Astrocyte (in vitro differentiated cells and primary cell): ENCODE measurements at regions not wholly inside any gene's neighbourhood (a gene's known extent, or its start where the extent isn't known, plus 50 kb on each side); places are given as distances from the start of the nearest gene placed in this dataset.
A peak's percentile ranks its signal among the peaks of the same experiment; 100 is the strongest.

Experiments used
- DNase-seq: peaks from one replicate; pipeline ENCODE4 v3.0.0-alpha.2; 2010; ENCODE audit warnings: low read depth
- FAIRE-seq: peaks from 2 replicates; lab custom pipeline; 2011; peaks lifted over from hg19 to GRCh38; lab: Jason Lieb, UNC
- H2AFZ ChIP-seq: 2 replicates; pipeline ENCODE4 v1.6.0; 2012; ENCODE audit warnings: low read depth, low read length, inconsistent platforms
- H3K27ac ChIP-seq: 2 replicates; pipeline ENCODE4 v1.5.1; 2011; ENCODE audit warnings: low read depth, low read length, inconsistent platforms
- H3K27me3 ChIP-seq: 2 replicates; pipeline ENCODE4 v1.6.0; 2011; ENCODE audit warnings: low read length, inconsistent platforms; ENCODE audit not compliant: insufficient read depth
- H3K36me3 ChIP-seq: 2 replicates; pipeline ENCODE4 v1.5.1; 2011; ENCODE audit warnings: low read length, inconsistent platforms; ENCODE audit not compliant: insufficient read depth
- H3K4me1 ChIP-seq: 2 replicates; pipeline ENCODE4 v1.5.1; 2011; ENCODE audit warnings: low read length, inconsistent platforms; ENCODE audit not compliant: insufficient read depth
- H3K4me2 ChIP-seq: 2 replicates; pipeline ENCODE4 v1.6.0; 2012; ENCODE audit warnings: low read length, inconsistent platforms
- H3K4me3 ChIP-seq: 2 replicates; pipeline ENCODE4 v1.5.1; 2011; ENCODE audit warnings: low read depth, mild to moderate bottlenecking, low read length, inconsistent platforms; ENCODE audit not compliant: insufficient read depth
- H3K79me2 ChIP-seq: 2 replicates; pipeline ENCODE4 v1.6.0; 2012; ENCODE audit warnings: mild to moderate bottlenecking, low read length, inconsistent platforms; ENCODE audit not compliant: insufficient read depth
- H3K9ac ChIP-seq: 2 replicates; pipeline ENCODE4 v1.6.0; 2012; ENCODE audit warnings: mild to moderate bottlenecking, low read length, inconsistent platforms
- H3K9me3 ChIP-seq: 2 replicates; pipeline ENCODE4 v1.5.1; 2012; ENCODE audit warnings: low read depth, mild to moderate bottlenecking, low read length, inconsistent platforms; ENCODE audit not compliant: insufficient read depth
- H4K20me1 ChIP-seq: 2 replicates; pipeline ENCODE4 v1.6.0; 2012; ENCODE audit warnings: low read length, inconsistent platforms; ENCODE audit not compliant: insufficient read depth
- H3K27ac Mint-ChIP-seq: one replicate; pipeline ENCODE4 v1.8.0; 2021; ENCODE audit warnings: mild to moderate bottlenecking, mixed read lengths; ENCODE audit not compliant: unreplicated experiment
- H3K27me3 Mint-ChIP-seq: one replicate; pipeline ENCODE4 v1.8.0; 2021; ENCODE audit warnings: low read depth, mixed read lengths; ENCODE audit not compliant: unreplicated experiment
- H3K36me3 Mint-ChIP-seq: one replicate; pipeline ENCODE4 v1.8.0; 2021; ENCODE audit warnings: low read depth, mixed read lengths; ENCODE audit not compliant: unreplicated experiment
- H3K4me1 Mint-ChIP-seq: one replicate; pipeline ENCODE4 v1.8.0; 2021; ENCODE audit warnings: low read depth, mixed read lengths; ENCODE audit not compliant: unreplicated experiment
- H3K4me3 Mint-ChIP-seq: one replicate; pipeline ENCODE4 v1.8.0; 2021; ENCODE audit warnings: mild to moderate bottlenecking, moderate library complexity, mixed read lengths; ENCODE audit not compliant: unreplicated experiment
- H3K9me3 Mint-ChIP-seq: one replicate; pipeline ENCODE4 v1.8.0; 2021; ENCODE audit warnings: mild to moderate bottlenecking, mixed read lengths; ENCODE audit not compliant: unreplicated experiment
- EZH2 ChIP-seq: IDR thresholded peaks from 2 replicates; pipeline ENCODE4 v1.6.1; 2012; ENCODE audit warnings: mild to moderate bottlenecking, low read length, inconsistent platforms; ENCODE audit not compliant: insufficient read depth
- TF ChIP-seq, protein P1 (sequence below): IDR thresholded peaks from 2 replicates; pipeline ENCODE4 v1.5.1; 2011; ENCODE audit warnings: low read depth, mild to moderate bottlenecking, inconsistent platforms, low read length, moderate library complexity; ENCODE audit not compliant: insufficient read depth

DNA sequence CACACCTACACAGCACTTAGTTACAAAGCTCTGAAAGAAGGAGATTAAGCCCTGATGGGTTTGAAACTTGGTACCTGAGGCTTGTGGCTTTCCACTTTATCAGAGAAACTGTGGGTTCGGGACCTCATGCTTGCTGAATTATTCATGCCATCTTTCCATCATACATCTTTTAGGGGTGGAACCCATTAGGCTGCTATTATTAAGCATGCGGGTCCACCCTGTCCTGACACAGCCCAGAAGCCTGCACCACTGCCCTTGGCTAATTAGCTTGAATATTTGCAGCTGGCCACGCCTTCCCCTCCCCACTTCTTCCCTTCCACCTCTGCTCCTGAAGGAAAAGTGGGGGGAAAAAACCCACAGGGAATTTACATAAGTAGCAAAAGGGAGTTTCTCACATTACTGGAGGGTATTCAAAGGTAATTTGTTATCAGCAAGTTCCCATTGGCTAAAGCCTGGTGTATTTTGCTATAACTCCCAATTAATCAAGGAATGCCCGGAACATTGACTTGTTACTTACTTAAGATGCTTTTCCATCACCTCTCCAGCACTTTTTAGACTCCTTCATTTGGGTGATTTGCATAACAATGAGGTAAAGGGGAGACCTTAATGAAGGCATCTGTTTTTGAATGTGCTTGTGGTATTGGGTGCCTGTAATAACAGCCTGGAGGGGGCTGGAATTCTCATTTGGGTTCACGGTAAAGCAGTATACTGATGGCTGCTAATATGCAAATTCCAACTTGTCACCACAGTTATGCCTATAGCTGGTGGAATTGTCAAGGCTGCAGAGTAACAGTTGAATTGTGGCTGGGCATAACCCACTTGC lies 231.7 kb upstream of the GATB start:
- Histone ChIP-seq H3K27me3 (no peaks in the 10 kb centered on the region), H3K9ac (no peak overlapping the region), H2AFZ (no peak overlapping the region), H4K20me1 (no peaks in the 10 kb centered on the region), H3K36me3 (no peaks in the 10 kb centered on the region), H3K9me3 (no peaks in the 10 kb centered on the region), H3K4me1 (peaks cover 12% of the 10 kb centered on the region), H3K79me2 (no peaks in the 10 kb centered on the region), H3K4me2 (no peak overlapping the region), H3K4me3 (no peak overlapping the region), H3K27ac (no peak overlapping the region)
- Mint-ChIP-seq H3K36me3 (no peaks in the 10 kb centered on the region), H3K27me3 (peaks cover 2% of the 10 kb centered on the region), H3K4me3 (no peak overlapping the region), H3K9me3 (peaks cover 3% of the 10 kb centered on the region), H3K27ac (peak overlapping the region; percentile 76), H3K4me1 (peaks cover 12% of the 10 kb centered on the region)
- FAIRE-seq (no peak), DNase-seq (peak; percentile 12)
- TF ChIP-seq, protein P1, sequence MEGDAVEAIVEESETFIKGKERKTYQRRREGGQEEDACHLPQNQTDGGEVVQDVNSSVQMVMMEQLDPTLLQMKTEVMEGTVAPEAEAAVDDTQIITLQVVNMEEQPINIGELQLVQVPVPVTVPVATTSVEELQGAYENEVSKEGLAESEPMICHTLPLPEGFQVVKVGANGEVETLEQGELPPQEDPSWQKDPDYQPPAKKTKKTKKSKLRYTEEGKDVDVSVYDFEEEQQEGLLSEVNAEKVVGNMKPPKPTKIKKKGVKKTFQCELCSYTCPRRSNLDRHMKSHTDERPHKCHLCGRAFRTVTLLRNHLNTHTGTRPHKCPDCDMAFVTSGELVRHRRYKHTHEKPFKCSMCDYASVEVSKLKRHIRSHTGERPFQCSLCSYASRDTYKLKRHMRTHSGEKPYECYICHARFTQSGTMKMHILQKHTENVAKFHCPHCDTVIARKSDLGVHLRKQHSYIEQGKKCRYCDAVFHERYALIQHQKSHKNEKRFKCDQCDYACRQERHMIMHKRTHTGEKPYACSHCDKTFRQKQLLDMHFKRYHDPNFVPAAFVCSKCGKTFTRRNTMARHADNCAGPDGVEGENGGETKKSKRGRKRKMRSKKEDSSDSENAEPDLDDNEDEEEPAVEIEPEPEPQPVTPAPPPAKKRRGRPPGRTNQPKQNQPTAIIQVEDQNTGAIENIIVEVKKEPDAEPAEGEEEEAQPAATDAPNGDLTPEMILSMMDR = no peak
- no peak for TF ChIP-seq EZH2

DNA sequence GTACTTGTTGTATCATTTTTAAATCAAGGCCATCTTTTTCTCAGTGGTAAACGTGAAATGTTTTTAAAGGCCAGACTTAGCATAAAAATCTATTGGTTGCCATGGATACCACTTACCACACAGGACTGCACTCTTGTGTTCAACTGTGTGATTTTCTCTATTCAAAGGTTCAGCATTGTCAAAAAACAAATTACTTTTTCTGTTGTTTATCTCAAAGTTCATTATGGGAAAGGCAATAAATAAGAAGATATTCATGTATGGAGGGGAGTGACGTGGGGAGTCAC lies 231.0 kb upstream of the GATB start:
- Mint-ChIP-seq H3K27me3 (peaks cover 2% of the 10 kb centered on the region), H3K4me1 (peaks cover 12% of the 10 kb centered on the region), H3K27ac (no peak overlapping the region), H3K36me3 (no peaks in the 10 kb centered on the region), H3K4me3 (no peak overlapping the region), H3K9me3 (peaks cover 3% of the 10 kb centered on the region)
- Histone ChIP-seq H3K4me1 (peaks cover 12% of the 10 kb centered on the region), H3K79me2 (no peaks in the 10 kb centered on the region), H4K20me1 (no peaks in the 10 kb centered on the region), H3K27me3 (no peaks in the 10 kb centered on the region), H3K4me2 (no peak overlapping the region), H2AFZ (no peak overlapping the region), H3K27ac (no peak overlapping the region), H3K4me3 (no peak overlapping the region), H3K9ac (no peak overlapping the region), H3K36me3 (no peaks in the 10 kb centered on the region), H3K9me3 (no peaks in the 10 kb centered on the region)
- DNase-seq (no peak), FAIRE-seq (no peak)
- no peak for TF ChIP-seq EZH2

DNA sequence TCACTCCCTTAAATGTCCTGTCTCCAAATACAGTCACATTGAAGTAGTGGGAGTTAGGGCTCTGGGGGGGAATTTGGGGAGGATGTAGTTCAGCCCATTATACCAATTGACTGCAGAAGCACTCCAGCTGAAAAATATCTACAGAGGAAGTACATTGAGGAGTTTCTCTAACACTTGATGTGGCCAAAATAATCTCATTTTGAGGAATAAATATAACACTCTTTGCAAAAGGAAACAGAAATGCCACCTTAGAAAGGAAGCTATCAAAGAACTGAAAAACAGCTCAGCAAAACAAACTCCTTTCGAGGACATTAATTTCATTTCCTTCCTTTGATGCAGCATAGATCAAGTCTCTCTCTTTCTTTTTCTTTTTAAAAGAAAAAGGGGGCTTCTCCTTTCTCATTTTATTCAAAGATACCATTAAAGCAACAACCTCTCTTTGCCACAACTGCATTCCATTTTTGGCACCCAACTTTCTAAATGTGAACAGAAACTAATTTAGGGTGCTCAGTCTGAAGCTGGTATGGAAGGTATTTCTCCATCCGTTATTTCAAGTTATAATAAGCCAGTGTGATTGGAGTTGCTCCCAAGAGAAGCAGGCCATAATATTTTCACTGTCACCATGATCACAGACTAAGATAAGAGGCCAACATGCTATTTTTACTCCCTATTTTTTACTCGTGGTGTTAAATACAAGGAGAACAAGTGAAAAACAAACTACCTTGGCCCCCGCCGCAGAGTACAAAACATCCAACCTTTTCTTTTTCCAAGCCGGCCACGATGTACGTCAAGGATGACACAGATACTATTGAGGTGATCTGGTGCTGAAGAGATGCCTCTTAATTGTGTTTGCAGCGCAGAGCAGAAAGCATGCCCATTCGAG lies 230.4 kb upstream of the GATB start:
- Histone ChIP-seq H3K9ac (no peak overlapping the region), H3K4me3 (no peak overlapping the region), H3K36me3 (no peaks in the 10 kb centered on the region), H3K9me3 (no peaks in the 10 kb centered on the region), H3K4me1 (peaks cover 12% of the 10 kb centered on the region), H2AFZ (no peak overlapping the region), H3K27me3 (no peaks in the 10 kb centered on the region), H3K79me2 (no peaks in the 10 kb centered on the region), H3K27ac (no peak overlapping the region), H4K20me1 (no peaks in the 10 kb centered on the region), H3K4me2 (no peak overlapping the region)
- peaks cover 12% of the 10 kb centered on the region for H3K4me1 Mint-ChIP-seq
- no peak for DNase-seq
- H3K27ac Mint-ChIP-seq = no peak overlapping the region
- H3K36me3 Mint-ChIP-seq = no peaks in the 10 kb centered on the region
- peaks cover 2% of the 10 kb centered on the region for H3K27me3 Mint-ChIP-seq
- no peak overlapping the region for H3K4me3 Mint-ChIP-seq
- TF ChIP-seq EZH2 = no peak
- TF ChIP-seq, protein P1 = no peak
- peak; percentile 17 for FAIRE-seq
- H3K9me3 Mint-ChIP-seq = peaks cover 3% of the 10 kb centered on the region
